ENCODE measurements at regions not wholly inside any gene's neighbourhood (a gene's known extent, or its start where the extent isn't known, plus 50 kb on each side); places are given as distances from the start of the nearest gene placed in this dataset.

- Histone ChIP-seq H3K56ac (replicated peaks; ENCODE audit: insufficient read length, low read depth, low read length) (no peak overlapping the region), H3K27ac (ENCODE audit: low read depth, low read length) (no peak overlapping the region), H3K18ac (ENCODE audit: extremely low read depth, low read length) (no peak overlapping the region), H3K4me3 (ENCODE audit: extremely low read depth in 1 of 4, insufficient read depth in 2 of 4, low read depth in 3 of 4, low read length in 4 of 4) (no peak overlapping the region), H2AFZ (ENCODE audit: low read length) (no peak overlapping the region), H3K4ac (replicated peaks; ENCODE audit: insufficient read length, low read depth, low read length) (no peak overlapping the region), H4K8ac (ENCODE audit: extremely low read depth, insufficient read depth, low read length) (no peak overlapping the region), H3K27me3 (replicated peaks in 1 of 4; ENCODE audit: control insufficient read depth in 3 of 4, extremely low read depth in 1 of 4, insufficient read depth in 3 of 4, low read length in 3 of 4) (no peaks in the 10 kb centered on the region), H2BK20ac (ENCODE audit: low read length) (no peak overlapping the region), H4K91ac (replicated peaks; ENCODE audit: insufficient read length, low read length) (no peak overlapping the region), H3K4me1 (replicated peaks in 1 of 4; ENCODE audit: control insufficient read depth in 3 of 4, insufficient read depth in 4 of 4, low read length in 3 of 4) (no peaks in the 10 kb centered on the region), H3K9ac (replicated peaks in 1 of 4; ENCODE audit: extremely low read depth in 1 of 4, low read depth in 3 of 4, low read length in 3 of 4) (no peak overlapping the region), H3K79me1 (ENCODE audit: low read depth, low read length) (no peaks in the 10 kb centered on the region), H3K4me2 (ENCODE audit: insufficient read depth in 1 of 2, low read depth in 2 of 2, low read length in 2 of 2) (no peak overlapping the region), H2BK12ac (ENCODE audit: low read depth, low read length) (no peak overlapping the region), H3K9me3 (ENCODE audit: insufficient read depth in 2 of 2, low read depth in 1 of 2, low read length in 1 of 2) (peaks cover 3 to 6% of the 10 kb centered on the region in 2 experiments; a peak in 2 of 4 replicates), H3K23ac (ENCODE audit: insufficient read length) (no peak overlapping the region), H3K79me2 (ENCODE audit: control insufficient read depth in 1 of 2, insufficient read depth in 2 of 2, low read length in 2 of 2) (no peaks in the 10 kb centered on the region), H3K14ac (ENCODE audit: insufficient read length) (no peak overlapping the region), H2BK120ac (replicated peaks; ENCODE audit: low read depth, low read length) (no peak overlapping the region), H2BK15ac (ENCODE audit: low read length) (no peak overlapping the region), H3K23me2 (ENCODE audit: low read depth, low read length) (no peaks in the 10 kb centered on the region), H4K20me1 (replicated peaks in 1 of 2; ENCODE audit: control insufficient read depth in 1 of 2, insufficient read depth in 2 of 2, low read length in 2 of 2) (no peaks in the 10 kb centered on the region), H3K36me3 (ENCODE audit: control insufficient read depth in 2 of 4, insufficient read depth in 4 of 4, low read length in 3 of 4) (no peaks in the 10 kb centered on the region), H4K5ac (ENCODE audit: insufficient read length, low read depth, low read length) (no peak overlapping the region), H2AK5ac (ENCODE audit: low read depth, low read length) (no peak overlapping the region), H2BK5ac (ENCODE audit: low read depth, low read length) (no peak overlapping the region)
- DNase-seq (ENCODE audit: low read depth in 1 of 2, low spot score in 2 of 2), result no peak
- ChIA-PET POLR2A (ENCODE audit: partially characterized antibody) (no interaction called here), CTCF (ENCODE audit: partially characterized antibody) (interaction anchor here (0.8 kb wide), 1 partner anchor 14 kb away, joined by 3 read pairs; no protein-coding TSS in a partner anchor)
- WGBS, 2 experiments (ENCODE audit: extremely low coverage in 1 of 2, insufficient coverage in 1 of 2, insufficient read length in 1 of 2, insufficient replicate concordance in 2 of 2, low coverage in 1 of 2, low lambda C conversion rate in 2 of 2, missing lambda C conversion rate in 1 of 2), result 98% methylated on average over 3 of the region's 3 CpGs; no CpG with 5 or more reads in 1 of the 2 experiments
- no peak for FAIRE-seq
- TF ChIP-seq CTCF (IDR thresholded peaks at IDR 0.05; ENCODE audit: control extremely low read depth in 1 of 3, insufficient read depth in 1 of 3, low read depth in 1 of 3, low read length in 3 of 3) (no peak), KDM5A (IDR thresholded peaks at IDR 0.05; ENCODE audit: low read length) (no peak), SAP30 (IDR thresholded peaks at IDR 0.05; ENCODE audit: insufficient read depth, insufficient replicate concordance, low read length) (no peak), TAF1 (IDR thresholded peaks at IDR 0.05; ENCODE audit: low read depth, low read length) (no peak), SRF (IDR thresholded peaks at IDR 0.05; ENCODE audit: low read depth, low read length) (no peak), GTF2F1 (IDR thresholded peaks at IDR 0.05; ENCODE audit: borderline replicate concordance, low read depth, low read length) (no peak), EP300 (IDR thresholded peaks at IDR 0.05; ENCODE audit: borderline replicate concordance in 1 of 2, low read depth in 2 of 2, low read length in 2 of 2) (no peak), TCF12 (IDR thresholded peaks at IDR 0.05; ENCODE audit: low read depth, low read length) (no peak), BRCA1 (IDR thresholded peaks at IDR 0.05; ENCODE audit: low read depth, low read length) (no peak), CHD2 (IDR thresholded peaks at IDR 0.05; ENCODE audit: low read length) (no peak), RNF2 (IDR thresholded peaks at IDR 0.05; ENCODE audit: borderline replicate concordance, low read depth, low read length, missing control alignments, poor library complexity, severe bottlenecking) (no peak)
Measured at GRCh38 chr5:100683881-100684280, 148.7 kb downstream of the FAM174A start.

Data from H1 (cell line).